Neural progenitor cell (in vitro differentiated cells): ENCODE measurements at regions not wholly inside any gene's neighbourhood (a gene's known extent, or its start where the extent isn't known, plus 50 kb on each side); places are given as distances from the start of the nearest gene placed in this dataset.

Experiments used
- EZH2 ChIP-seq: fragments of 200-600 bp; sonication (generic); IDR thresholded peaks from 2 replicates; pipeline ENCODE4 v1.6.1; 2017; ENCODE audit warnings: antibody characterized with exemption, mild to moderate bottlenecking, moderate library complexity
- EZH2phosphoT487 ChIP-seq: fragments of 200-600 bp; sonication (generic); IDR thresholded peaks from 2 replicates; pipeline ENCODE4 v1.6.1; 2017; ENCODE audit warnings: antibody characterized with exemption
- TF ChIP-seq, protein P1 (sequence below): fragments of 200-600 bp; sonication (generic); IDR thresholded peaks from 2 replicates; pipeline ENCODE4 v1.5.1; 2017; ENCODE audit warnings: antibody characterized with exemption, mild to moderate bottlenecking

DNA sequence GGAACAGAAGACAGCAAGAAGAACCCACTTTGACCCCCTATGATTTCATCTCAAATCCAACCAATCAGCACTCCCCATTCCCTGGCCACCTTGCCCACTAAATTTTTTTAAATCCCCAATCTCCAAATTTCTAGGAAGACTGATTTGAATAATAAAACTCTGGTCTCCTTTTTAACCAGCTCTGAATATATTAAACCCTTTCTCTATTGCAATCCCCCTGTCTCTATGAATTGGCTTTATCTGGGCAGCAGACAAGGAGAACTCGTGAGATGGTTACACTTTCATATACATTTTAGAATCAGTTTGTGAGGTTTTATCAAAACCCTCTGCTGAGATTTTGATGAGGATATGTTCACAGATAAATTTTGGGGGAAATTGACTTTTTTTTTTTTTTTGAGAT, 90.3 kb upstream of the TRIM24 start:
- TF ChIP-seq, protein P1, sequence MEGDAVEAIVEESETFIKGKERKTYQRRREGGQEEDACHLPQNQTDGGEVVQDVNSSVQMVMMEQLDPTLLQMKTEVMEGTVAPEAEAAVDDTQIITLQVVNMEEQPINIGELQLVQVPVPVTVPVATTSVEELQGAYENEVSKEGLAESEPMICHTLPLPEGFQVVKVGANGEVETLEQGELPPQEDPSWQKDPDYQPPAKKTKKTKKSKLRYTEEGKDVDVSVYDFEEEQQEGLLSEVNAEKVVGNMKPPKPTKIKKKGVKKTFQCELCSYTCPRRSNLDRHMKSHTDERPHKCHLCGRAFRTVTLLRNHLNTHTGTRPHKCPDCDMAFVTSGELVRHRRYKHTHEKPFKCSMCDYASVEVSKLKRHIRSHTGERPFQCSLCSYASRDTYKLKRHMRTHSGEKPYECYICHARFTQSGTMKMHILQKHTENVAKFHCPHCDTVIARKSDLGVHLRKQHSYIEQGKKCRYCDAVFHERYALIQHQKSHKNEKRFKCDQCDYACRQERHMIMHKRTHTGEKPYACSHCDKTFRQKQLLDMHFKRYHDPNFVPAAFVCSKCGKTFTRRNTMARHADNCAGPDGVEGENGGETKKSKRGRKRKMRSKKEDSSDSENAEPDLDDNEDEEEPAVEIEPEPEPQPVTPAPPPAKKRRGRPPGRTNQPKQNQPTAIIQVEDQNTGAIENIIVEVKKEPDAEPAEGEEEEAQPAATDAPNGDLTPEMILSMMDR = no peak
- no peak for TF ChIP-seq EZH2
- no peak for TF ChIP-seq EZH2phosphoT487
